ENCODE measurements at regions not wholly inside any gene's neighbourhood (a gene's known extent, or its start where the extent isn't known, plus 50 kb on each side); places are given as distances from the start of the nearest gene placed in this dataset.

DNA sequence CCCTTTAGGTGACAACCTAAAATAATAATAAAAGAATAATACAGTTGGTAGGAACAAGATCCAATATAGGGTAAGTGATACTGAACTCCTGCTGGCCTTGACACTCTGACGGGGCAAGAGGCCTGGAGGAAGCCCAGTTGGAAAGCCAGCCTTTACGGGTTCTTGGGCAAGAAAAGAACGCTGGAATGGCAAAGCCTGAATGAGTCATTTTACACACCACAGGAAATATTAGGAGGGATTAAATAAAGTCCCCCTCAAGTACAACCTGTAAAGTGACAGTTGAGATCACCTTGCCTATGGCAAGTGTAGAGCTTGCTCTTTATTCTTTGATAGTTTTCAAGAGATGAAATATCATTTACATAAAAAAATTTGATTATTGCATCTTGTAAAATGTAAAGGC, 244.5 kb upstream of the TLL1 start:
- intact Hi-C loops (cut with DNase I): no loop called here

DNA sequence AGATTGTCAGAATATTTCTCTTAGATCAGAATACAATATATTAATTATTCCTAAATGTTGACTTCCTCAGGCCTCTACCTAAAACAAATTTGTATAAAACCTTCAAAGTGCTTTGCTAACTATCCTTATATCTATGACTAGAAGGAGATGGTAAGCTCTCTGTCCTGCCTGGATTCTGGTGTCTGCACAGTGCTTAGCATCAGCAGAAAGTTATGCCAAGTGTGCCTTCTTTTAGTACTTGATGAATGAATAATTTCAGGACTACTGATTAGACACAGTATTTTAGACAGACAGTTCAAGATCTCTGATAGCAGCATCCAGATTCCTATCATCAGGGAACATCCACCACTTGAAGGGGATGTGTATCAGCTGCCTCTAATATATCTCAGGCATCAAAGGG, 242.4 kb upstream of the TLL1 start:
- Histone ChIP-seq H3K27me3 (no peaks in the 10 kb centered on the region), H3K9me3 (peaks cover 0 to 13% (median 2%) of the 10 kb centered on the region in 12 donors), H3K4me1 (peaks cover 0 to 17% (median 1%) of the 10 kb centered on the region in 12 donors), H3K36me3 (no peaks in the 10 kb centered on the region), H3K27ac (peak overlapping the region in 4 of 12 donors; percentile 27 to 76 (median 62)), H3K4me3 (no peak overlapping the region)
- ATAC-seq (no peak), DNase-seq (no peak)
- TF ChIP-seq, protein P1, sequence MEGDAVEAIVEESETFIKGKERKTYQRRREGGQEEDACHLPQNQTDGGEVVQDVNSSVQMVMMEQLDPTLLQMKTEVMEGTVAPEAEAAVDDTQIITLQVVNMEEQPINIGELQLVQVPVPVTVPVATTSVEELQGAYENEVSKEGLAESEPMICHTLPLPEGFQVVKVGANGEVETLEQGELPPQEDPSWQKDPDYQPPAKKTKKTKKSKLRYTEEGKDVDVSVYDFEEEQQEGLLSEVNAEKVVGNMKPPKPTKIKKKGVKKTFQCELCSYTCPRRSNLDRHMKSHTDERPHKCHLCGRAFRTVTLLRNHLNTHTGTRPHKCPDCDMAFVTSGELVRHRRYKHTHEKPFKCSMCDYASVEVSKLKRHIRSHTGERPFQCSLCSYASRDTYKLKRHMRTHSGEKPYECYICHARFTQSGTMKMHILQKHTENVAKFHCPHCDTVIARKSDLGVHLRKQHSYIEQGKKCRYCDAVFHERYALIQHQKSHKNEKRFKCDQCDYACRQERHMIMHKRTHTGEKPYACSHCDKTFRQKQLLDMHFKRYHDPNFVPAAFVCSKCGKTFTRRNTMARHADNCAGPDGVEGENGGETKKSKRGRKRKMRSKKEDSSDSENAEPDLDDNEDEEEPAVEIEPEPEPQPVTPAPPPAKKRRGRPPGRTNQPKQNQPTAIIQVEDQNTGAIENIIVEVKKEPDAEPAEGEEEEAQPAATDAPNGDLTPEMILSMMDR (IDR thresholded peaks at IDR 0.05): no peak
- no peak for TF ChIP-seq POLR2A (IDR thresholded peaks at IDR 0.05)
- intact Hi-C loops (cut with DNase I): loop anchor here in 2 of 10 donors (2.0 kb wide), 1 partner anchor 50 kb away; no protein-coding TSS in a partner anchor

More for the DNA sequence above, 244.5 kb upstream of the TLL1 start:
- Histone ChIP-seq H3K27ac (no peak overlapping the region), H3K27me3 (no peaks in the 10 kb centered on the region), H3K4me3 (no peak overlapping the region), H3K36me3 (no peaks in the 10 kb centered on the region), H3K9me3 (no peaks in the 10 kb centered on the region), H3K4me1 (peaks cover 0 to 17% (median 1%) of the 10 kb centered on the region in 12 donors)
- DNase-seq: no peak
- no peak for ATAC-seq
- TF ChIP-seq, protein P1 (IDR thresholded peaks at IDR 0.05): no peak
- TF ChIP-seq POLR2A (IDR thresholded peaks at IDR 0.05): no peak
- 93 to 98% (median 94%) methylated on average over 3 of the region's 3 CpGs for WGBS, 4 donors

DNA sequence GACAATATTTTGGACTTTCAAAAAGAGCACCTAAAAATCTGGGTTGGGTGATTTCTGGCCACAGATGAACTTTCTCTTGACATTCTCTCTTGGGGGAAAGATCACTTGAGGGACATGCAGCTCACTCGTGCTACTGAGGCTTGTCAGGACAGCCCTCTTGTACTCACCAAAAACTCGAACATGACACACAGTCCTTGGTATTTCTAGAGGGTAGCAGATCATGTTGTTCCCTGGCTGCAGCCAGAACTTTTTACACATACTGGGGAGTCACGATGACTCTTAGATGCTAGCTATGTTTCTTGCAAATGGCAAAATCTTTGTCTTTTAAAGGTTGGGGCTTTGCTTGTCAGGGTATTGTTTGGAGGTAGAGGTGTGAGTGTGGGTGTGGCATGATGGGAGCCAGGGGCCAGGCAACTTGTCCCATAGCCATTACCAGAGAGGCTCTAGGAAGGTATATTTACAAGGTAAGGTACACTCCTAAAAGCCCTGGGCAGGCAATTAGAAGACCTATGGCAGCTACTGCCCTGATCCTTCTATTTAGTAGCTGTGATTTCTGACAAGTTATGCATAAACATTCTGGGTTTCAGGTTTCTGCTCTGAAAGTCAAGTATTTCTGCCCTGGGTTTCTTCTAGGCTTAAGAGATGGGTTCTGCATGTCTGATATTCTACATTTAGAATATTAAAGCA, 241.7 kb upstream of the TLL1 start:
- Histone ChIP-seq H3K27ac (peak overlapping the region in 6 of 12 donors; percentile 11 to 76 (median 48)), H3K27me3 (no peaks in the 10 kb centered on the region), H3K4me3 (no peak overlapping the region), H3K9me3 (peaks cover 0 to 17% (median 4%) of the 10 kb centered on the region in 12 donors), H3K36me3 (no peaks in the 10 kb centered on the region), H3K4me1 (peaks cover 0 to 12% (median 1%) of the 10 kb centered on the region in 12 donors)
- DNase-seq (peak in 1 of 5 donors; percentile 42), ATAC-seq (peak; percentile 84 to 94 (median 92))
- intact Hi-C loops (cut with DNase I): loop anchor here in 2 of 10 donors (2.0 kb wide), 1 partner anchor 51 kb away; no protein-coding TSS in a partner anchor
- WGBS, 4 donors: 23 to 64% (median 59%) methylated on average over 3 of the region's 3 CpGs
- no peak for TF ChIP-seq POLR2A (IDR thresholded peaks at IDR 0.05)
- TF ChIP-seq, protein P1 (IDR thresholded peaks at IDR 0.05): no peak

DNA sequence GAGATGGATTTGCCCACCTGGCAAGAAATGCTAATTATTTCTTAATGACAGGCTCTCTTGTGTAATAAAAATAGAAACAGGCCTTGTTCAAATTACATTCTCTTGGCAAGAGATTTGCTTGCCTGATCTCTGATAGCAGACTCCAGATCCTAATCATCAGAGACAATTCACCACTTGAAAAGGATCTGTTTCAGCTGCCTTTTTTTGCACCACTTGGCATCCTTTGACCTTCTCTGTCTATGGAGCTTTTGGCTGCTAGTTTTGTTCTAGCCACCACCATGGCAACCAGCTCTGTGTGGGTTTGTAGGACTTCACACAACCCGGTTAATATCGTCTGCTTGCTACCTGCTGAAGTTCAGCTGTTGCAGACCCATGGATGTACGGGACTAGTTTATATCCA, 241.1 kb upstream of the TLL1 start:
- 66 to 78% (median 70%) methylated on average over 3 of the region's 3 CpGs for WGBS, 4 donors
- Histone ChIP-seq H3K27ac (peak overlapping the region in 4 of 12 donors; percentile 37 to 76 (median 62)), H3K27me3 (no peaks in the 10 kb centered on the region), H3K4me1 (peaks cover 0 to 12% (median 1%) of the 10 kb centered on the region in 12 donors), H3K36me3 (no peaks in the 10 kb centered on the region), H3K4me3 (no peak overlapping the region), H3K9me3 (peaks cover 0 to 22% (median 6%) of the 10 kb centered on the region in 12 donors)
- TF ChIP-seq, protein P1 (IDR thresholded peaks at IDR 0.05): no peak
- TF ChIP-seq POLR2A (IDR thresholded peaks at IDR 0.05): no peak
- peak; percentile 65 to 82 (median 72) for ATAC-seq
- no peak for DNase-seq
- intact Hi-C loops (cut with DNase I): loop anchor here in 2 of 10 donors (2.0 kb wide), 1 partner anchor 51 kb away; no protein-coding TSS in a partner anchor

Measured in heart left ventricle (tissue), 16 donors.